SK-N-SH (cell line): ENCODE measurements at regions not wholly inside any gene's neighbourhood (a gene's known extent, or its start where the extent isn't known, plus 50 kb on each side); places are given as distances from the start of the nearest gene placed in this dataset.

Experiments
- CTCF ChIA-PET: fragments of 300-600, 350-600 bp; formaldehyde crosslinking; extraction: SDS; loops from one replicate; lab custom pipeline; 2021; lab: Yijun Ruan, JAX
- POLR2A ChIA-PET: fragments of 350-600 bp; sonication (Branson Sonifier 250); formaldehyde crosslinking; extraction: SDS; loops from one replicate; lab custom pipeline; 2020; ENCODE audit warnings: antibody characterized with exemption, inconsistent platforms; lab: Yijun Ruan, JAX
- DNase-seq: peaks from one replicate; pipeline ENCODE4 v3.0.0; 2012
- H2AFZ ChIP-seq: fragments of 200-600 bp; sonication (generic); 2 replicates; pipeline ENCODE4 v1.8.1; 2016; ENCODE audit warnings: antibody characterized with exemption, mild to moderate bottlenecking, low read depth
- H3F3A ChIP-seq: fragments of 200-600 bp; sonication (generic); replicated peaks from 2 replicates; pipeline ENCODE3; 2016; ENCODE audit warnings: antibody characterized with exemption, mild to moderate bottlenecking; ENCODE audit not compliant: insufficient read depth
- H3K27ac ChIP-seq, 2 experiments: fragments of 200-500 bp in 1 of 2; fragments of 200-600 bp in 1 of 2; sonication (Bioruptor generic) in 1 of 2; sonication (generic), shearing (Covaris generic) in 1 of 2; 2 replicates each; pipeline versions ENCODE4 v1.5.1 to v1.6.1; 2014 to 2016; ENCODE audit warnings: low read depth in 2 of 2, inconsistent platforms in 1 of 2, low read length in 1 of 2, mild to moderate bottlenecking in 1 of 2, mixed read lengths in 1 of 2
- H3K27me3 ChIP-seq: fragments of 200-600 bp; sonication (generic), shearing (Covaris generic); 2 replicates; pipeline ENCODE4 v1.6.1; 2016; ENCODE audit warnings: mixed run types; ENCODE audit not compliant: insufficient read depth
- H3K36me3 ChIP-seq, 2 experiments: fragments of 200-500 bp in 1 of 2; fragments of 200-600 bp in 1 of 2; sonication (Bioruptor generic) in 1 of 2; sonication (generic) in 1 of 2; replicated peaks in 1 of 2; 2 replicates each; pipeline versions ENCODE3 to v1.5.1; 2014 to 2016; ENCODE audit warnings: low read length in 1 of 2, mild to moderate bottlenecking in 1 of 2; ENCODE audit not compliant: insufficient read depth in 2 of 2, control insufficient read depth in 1 of 2
- H3K4me1 ChIP-seq, 2 experiments: fragments of 200-500 bp in 1 of 2; fragments of 200-600 bp in 1 of 2; sonication (Bioruptor generic) in 1 of 2; sonication (generic), shearing (Covaris generic) in 1 of 2; 2 replicates each; pipeline versions ENCODE4 v1.5.1 to v1.6.1; 2014 to 2016; ENCODE audit warnings: low read depth in 1 of 2, low read length in 1 of 2, mixed run types in 1 of 2; ENCODE audit not compliant: insufficient read depth in 2 of 2, control insufficient read depth in 1 of 2
- H3K4me2 ChIP-seq: fragments of 200-600 bp; sonication (generic), shearing (Covaris generic); 2 replicates; pipeline ENCODE4 v1.6.1; 2017; ENCODE audit warnings: mixed run types
- H3K4me3 ChIP-seq, 2 experiments: fragments of 200-500 bp in 1 of 2; fragments of 200-600 bp in 1 of 2; sonication (Bioruptor generic) in 1 of 2; sonication (generic), shearing (Covaris generic) in 1 of 2; 2 replicates each; pipeline versions ENCODE4 v1.5.1 to v1.8.1; 2014 to 2016; ENCODE audit warnings: low read depth in 2 of 2, inconsistent platforms in 1 of 2, low read length in 1 of 2, mild to moderate bottlenecking in 1 of 2, mixed read lengths in 1 of 2, moderate library complexity in 1 of 2
- H3K79me2 ChIP-seq: fragments of 200-600 bp; sonication (generic); 2 replicates; pipeline ENCODE4 v1.8.1; 2017; ENCODE audit warnings: mild to moderate bottlenecking; ENCODE audit not compliant: insufficient read depth
- H3K9ac ChIP-seq: fragments of 200-600 bp; sonication (generic); 2 replicates; pipeline ENCODE4 v1.6.1; 2017; ENCODE audit warnings: mixed run types
- H3K9me2 ChIP-seq: fragments of 200-600 bp; sonication (generic); 2 replicates; pipeline ENCODE4 v1.6.1; 2017; ENCODE audit warnings: mixed run types
- H3K9me3 ChIP-seq: fragments of 200-600 bp; sonication (generic); 2 replicates; pipeline ENCODE4 v1.6.1; 2017; ENCODE audit warnings: mixed run types, mild to moderate bottlenecking, moderate library complexity
- H4K20me1 ChIP-seq: fragments of 200-600 bp; sonication (generic); 2 replicates; pipeline ENCODE4 v1.6.1; 2017; ENCODE audit warnings: mild to moderate bottlenecking, mixed run types; ENCODE audit not compliant: insufficient read depth
- CHD2 ChIP-seq: fragments of 150-350 bp; IDR thresholded peaks from 2 replicates; pipeline ENCODE4 v1.6.1; 2018; ENCODE audit warnings: low read length; ENCODE audit not compliant: partially characterized antibody
- EP300 ChIP-seq, 2 experiments: IDR thresholded peaks; 2 replicates each; pipeline versions ENCODE4 v1.4.0 to v1.6.1; 2012; ENCODE audit warnings: borderline replicate concordance in 1 of 2, low read depth in 1 of 2, low read length in 1 of 2
- FOSL2 ChIP-seq: IDR thresholded peaks from 2 replicates; pipeline ENCODE4 v1.4.0; 2012; ENCODE audit warnings: low read depth, mild to moderate bottlenecking, moderate library complexity, borderline replicate concordance
- FOXJ3 ChIP-seq: sonication (generic); formaldehyde crosslinking; IDR thresholded peaks from 2 replicates; pipeline ENCODE4 v1.5.1; 2020; ENCODE audit warnings: mild to moderate bottlenecking, missing genetic modification reagents
- FOXM1 ChIP-seq: IDR thresholded peaks from 2 replicates; pipeline ENCODE4 v1.4.0; 2012; ENCODE audit warnings: low read depth, mild to moderate bottlenecking
- IRF3 ChIP-seq: fragments of 150-350 bp; IDR thresholded peaks from 2 replicates; pipeline ENCODE4 v1.6.1; 2016; ENCODE audit warnings: mild to moderate bottlenecking, low read depth, low read length
- MAX ChIP-seq: IDR thresholded peaks from 2 replicates; pipeline ENCODE4 v1.4.0; 2012; ENCODE audit warnings: low read depth
- MEF2A ChIP-seq: IDR thresholded peaks from 2 replicates; pipeline ENCODE4 v1.4.0; 2012; ENCODE audit warnings: low read depth, borderline replicate concordance
- MXI1 ChIP-seq: IDR thresholded peaks from 2 replicates; pipeline ENCODE4 v1.6.1; 2012; ENCODE audit warnings: mild to moderate bottlenecking, low read depth, low read length, improper control_type of control experiment
- RAD21 ChIP-seq: IDR thresholded peaks from 2 replicates; pipeline ENCODE4 v1.6.1; 2012; ENCODE audit warnings: mild to moderate bottlenecking, low read length
- RCOR1 ChIP-seq: fragments of 150-350 bp; IDR thresholded peaks from 2 replicates; pipeline ENCODE4 v1.6.1; 2017; ENCODE audit warnings: antibody characterized with exemption, low read length
- RFX5 ChIP-seq: IDR thresholded peaks from 2 replicates; pipeline ENCODE4 v1.6.1; 2012; ENCODE audit warnings: mild to moderate bottlenecking, improper control_type of control experiment, low read length
- RXRA ChIP-seq: IDR thresholded peaks from 2 replicates; pipeline ENCODE4 v1.4.0; 2012; ENCODE audit warnings: low read depth, mild to moderate bottlenecking, borderline replicate concordance
- SIN3A ChIP-seq: IDR thresholded peaks from 2 replicates; pipeline ENCODE4 v1.6.1; 2012; ENCODE audit warnings: low read depth, mild to moderate bottlenecking, low read length, moderate library complexity, borderline replicate concordance
- SMC3 ChIP-seq: IDR thresholded peaks from 2 replicates; pipeline ENCODE4 v1.6.1; 2012; ENCODE audit warnings: low read depth, low read length, improper control_type of control experiment
- TAF1 ChIP-seq: IDR thresholded peaks from 2 replicates; pipeline ENCODE4 v1.6.1; 2012; ENCODE audit warnings: low read depth, mild to moderate bottlenecking, low read length, moderate library complexity, borderline replicate concordance
- YY1 ChIP-seq: IDR thresholded peaks from 2 replicates; pipeline ENCODE4 v1.4.0; 2012; ENCODE audit warnings: low read depth, mild to moderate bottlenecking
- WGBS: methylation state at CpG from one replicate; pipeline ENCODE4 v1.1.6; 2017; ENCODE audit warnings: low lambda C conversion rate; 5-methylcytosine and 5-hydroxymethylcytosine counted together
- TF ChIP-seq, protein P1 (sequence below): IDR thresholded peaks from 2 replicates; pipeline ENCODE4; 2012
- TF ChIP-seq, protein P2 (sequence below): IDR thresholded peaks from 2 replicates; pipeline ENCODE4 v1.6.1; 2012; ENCODE audit warnings: mild to moderate bottlenecking, low read depth, low read length, moderate library complexity

- no peaks in the 10 kb centered on the region for H3K79me2 ChIP-seq
- no peak overlapping the region for H2AFZ ChIP-seq
- DNase-seq: no peak
- CTCF ChIA-PET: no interaction called here
- H3K36me3 ChIP-seq: no peaks in the 10 kb centered on the region
- no peak overlapping the region for H3K27ac ChIP-seq
- H3K4me3 ChIP-seq: no peak overlapping the region
- H3K9me3 ChIP-seq: no peaks in the 10 kb centered on the region
- H3K4me1 ChIP-seq: no peaks in the 10 kb centered on the region
- H3K9me2 ChIP-seq: no peaks in the 10 kb centered on the region
- peaks cover 4% of the 10 kb centered on the region; the same call in 1 of the 2 replicates for H3K27me3 ChIP-seq
- no peaks in the 10 kb centered on the region for H3F3A ChIP-seq
- POLR2A ChIA-PET: no interaction called here
- H3K4me2 ChIP-seq: no peak overlapping the region
- no peak overlapping the region for H3K9ac ChIP-seq
- WGBS: 0% methylated on average over 1 of the region's 1 CpG
- no peaks in the 10 kb centered on the region for H4K20me1 ChIP-seq
- TF ChIP-seq RAD21 (no peak), CHD2 (no peak), MXI1 (no peak), FOXM1 (no peak), EP300 (IDR thresholded peaks at IDR 0.05; ENCODE audit: borderline replicate concordance in 1 of 2, low read depth in 1 of 2, low read length in 1 of 2) (no peak), IRF3 (no peak), SMC3 (no peak), YY1 (no peak), FOSL2 (no peak), RXRA (no peak), RCOR1 (no peak), SIN3A (no peak), TAF1 (no peak), MAX (no peak), RFX5 (no peak), FOXJ3 (CRISPR knock-in tag) (no peak), MEF2A (no peak)
- TF ChIP-seq, protein P1, sequence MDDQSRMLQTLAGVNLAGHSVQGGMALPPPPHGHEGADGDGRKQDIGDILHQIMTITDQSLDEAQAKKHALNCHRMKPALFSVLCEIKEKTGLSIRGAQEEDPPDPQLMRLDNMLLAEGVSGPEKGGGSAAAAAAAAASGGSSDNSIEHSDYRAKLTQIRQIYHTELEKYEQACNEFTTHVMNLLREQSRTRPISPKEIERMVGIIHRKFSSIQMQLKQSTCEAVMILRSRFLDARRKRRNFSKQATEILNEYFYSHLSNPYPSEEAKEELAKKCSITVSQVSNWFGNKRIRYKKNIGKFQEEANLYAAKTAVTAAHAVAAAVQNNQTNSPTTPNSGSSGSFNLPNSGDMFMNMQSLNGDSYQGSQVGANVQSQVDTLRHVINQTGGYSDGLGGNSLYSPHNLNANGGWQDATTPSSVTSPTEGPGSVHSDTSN: no peak
- TF ChIP-seq, protein P2, sequence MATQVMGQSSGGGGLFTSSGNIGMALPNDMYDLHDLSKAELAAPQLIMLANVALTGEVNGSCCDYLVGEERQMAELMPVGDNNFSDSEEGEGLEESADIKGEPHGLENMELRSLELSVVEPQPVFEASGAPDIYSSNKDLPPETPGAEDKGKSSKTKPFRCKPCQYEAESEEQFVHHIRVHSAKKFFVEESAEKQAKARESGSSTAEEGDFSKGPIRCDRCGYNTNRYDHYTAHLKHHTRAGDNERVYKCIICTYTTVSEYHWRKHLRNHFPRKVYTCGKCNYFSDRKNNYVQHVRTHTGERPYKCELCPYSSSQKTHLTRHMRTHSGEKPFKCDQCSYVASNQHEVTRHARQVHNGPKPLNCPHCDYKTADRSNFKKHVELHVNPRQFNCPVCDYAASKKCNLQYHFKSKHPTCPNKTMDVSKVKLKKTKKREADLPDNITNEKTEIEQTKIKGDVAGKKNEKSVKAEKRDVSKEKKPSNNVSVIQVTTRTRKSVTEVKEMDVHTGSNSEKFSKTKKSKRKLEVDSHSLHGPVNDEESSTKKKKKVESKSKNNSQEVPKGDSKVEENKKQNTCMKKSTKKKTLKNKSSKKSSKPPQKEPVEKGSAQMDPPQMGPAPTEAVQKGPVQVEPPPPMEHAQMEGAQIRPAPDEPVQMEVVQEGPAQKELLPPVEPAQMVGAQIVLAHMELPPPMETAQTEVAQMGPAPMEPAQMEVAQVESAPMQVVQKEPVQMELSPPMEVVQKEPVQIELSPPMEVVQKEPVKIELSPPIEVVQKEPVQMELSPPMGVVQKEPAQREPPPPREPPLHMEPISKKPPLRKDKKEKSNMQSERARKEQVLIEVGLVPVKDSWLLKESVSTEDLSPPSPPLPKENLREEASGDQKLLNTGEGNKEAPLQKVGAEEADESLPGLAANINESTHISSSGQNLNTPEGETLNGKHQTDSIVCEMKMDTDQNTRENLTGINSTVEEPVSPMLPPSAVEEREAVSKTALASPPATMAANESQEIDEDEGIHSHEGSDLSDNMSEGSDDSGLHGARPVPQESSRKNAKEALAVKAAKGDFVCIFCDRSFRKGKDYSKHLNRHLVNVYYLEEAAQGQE: no peak
Measured at GRCh38 chr10:89978081-89978480, 276.7 kb downstream of the KIF20B start.
